H9 (cell line): ENCODE measurements at regions not wholly inside any gene's neighbourhood (a gene's known extent, or its start where the extent isn't known, plus 50 kb on each side); places are given as distances from the start of the nearest gene placed in this dataset.

Experiments
- DNase-seq: peaks from one replicate; pipeline ENCODE4 v3.0.0-alpha.2; 2017
- H2AFZ ChIP-seq: one replicate; pipeline ENCODE4 v1.6.1; 2013; ENCODE audit warnings: mild to moderate bottlenecking, low read length, control low read depth, moderate library complexity
- H2AK5ac ChIP-seq: 2 replicates; pipeline ENCODE4 v1.6.1; 2013; ENCODE audit warnings: low read length, control low read depth, mixed read lengths; ENCODE audit not compliant: insufficient read length
- H2BK120ac ChIP-seq: one replicate; pipeline ENCODE4 v1.6.1; 2013; ENCODE audit warnings: low read depth, mild to moderate bottlenecking, low read length, control low read depth, inconsistent platforms; ENCODE audit not compliant: poor library complexity, severe bottlenecking
- H2BK12ac ChIP-seq: 2 replicates; pipeline ENCODE4 v1.6.1; 2013; ENCODE audit warnings: low read length, control low read depth, mixed read lengths, low read depth; ENCODE audit not compliant: insufficient read length
- H2BK15ac ChIP-seq: 2 replicates; pipeline ENCODE4 v1.6.1; 2013; ENCODE audit warnings: low read depth, low read length, control low read depth
- H2BK20ac ChIP-seq: one replicate; pipeline ENCODE4 v1.6.1; 2013; ENCODE audit warnings: low read depth, mild to moderate bottlenecking, low read length, control low read depth, inconsistent platforms; ENCODE audit not compliant: poor library complexity, severe bottlenecking
- H2BK5ac ChIP-seq: 2 replicates; pipeline ENCODE4 v1.6.1; 2013; ENCODE audit warnings: low read length, control low read depth, mixed read lengths; ENCODE audit not compliant: insufficient read length
- H3K14ac ChIP-seq: 2 replicates; pipeline ENCODE4 v1.6.1; 2013; ENCODE audit warnings: low read length, control low read depth; ENCODE audit not compliant: insufficient read depth
- H3K18ac ChIP-seq: 2 replicates; pipeline ENCODE4 v1.6.1; 2013; ENCODE audit warnings: low read depth, mild to moderate bottlenecking, mixed read lengths, low read length, control low read depth; ENCODE audit not compliant: insufficient read length
- H3K23ac ChIP-seq: 2 replicates; pipeline ENCODE4 v1.6.1; 2013; ENCODE audit warnings: low read length, control low read depth, mixed read lengths, low read depth; ENCODE audit not compliant: insufficient read length
- H3K23me2 ChIP-seq: 2 replicates; pipeline ENCODE4 v1.6.1; 2013; ENCODE audit warnings: low read depth, mild to moderate bottlenecking, mixed read lengths, low read length, control low read depth; ENCODE audit not compliant: insufficient read length, poor library complexity, severe bottlenecking
- H3K27ac ChIP-seq: 2 replicates; pipeline ENCODE4 v1.5.1; 2013; ENCODE audit warnings: low read length, control low read depth, mixed read lengths, low read depth; ENCODE audit not compliant: insufficient read length
- H3K27me3 ChIP-seq: 2 replicates; pipeline ENCODE4 v1.6.1; 2013; ENCODE audit warnings: low read length, control low read depth, inconsistent platforms; ENCODE audit not compliant: insufficient read depth
- H3K4ac ChIP-seq: 2 replicates; pipeline ENCODE4 v1.6.1; 2013; ENCODE audit warnings: low read depth, mild to moderate bottlenecking, control low read depth, inconsistent platforms, low read length, moderate library complexity
- H3K4me1 ChIP-seq: 2 replicates; pipeline ENCODE4 v1.6.1; 2013; ENCODE audit warnings: low read length, control low read depth, inconsistent platforms; ENCODE audit not compliant: insufficient read depth
- H3K4me2 ChIP-seq: 2 replicates; pipeline ENCODE4 v1.6.1; 2013; ENCODE audit warnings: low read length, control low read depth, mixed read lengths; ENCODE audit not compliant: insufficient read length, insufficient read depth
- H3K56ac ChIP-seq: 2 replicates; pipeline ENCODE4 v1.6.1; 2013; ENCODE audit warnings: low read depth, mild to moderate bottlenecking, mixed read lengths, low read length, control low read depth; ENCODE audit not compliant: insufficient read length
- H3K79me1 ChIP-seq: 2 replicates; pipeline ENCODE4 v1.6.1; 2013; ENCODE audit warnings: low read depth, mild to moderate bottlenecking, moderate library complexity, low read length, control low read depth, inconsistent platforms; ENCODE audit not compliant: insufficient read depth, poor library complexity, severe bottlenecking
- H3K79me2 ChIP-seq: 2 replicates; pipeline ENCODE4 v1.6.1; 2013; ENCODE audit warnings: low read length, control low read depth, inconsistent platforms; ENCODE audit not compliant: insufficient read depth
- H3K9ac ChIP-seq: 2 replicates; pipeline ENCODE4 v1.6.1; 2013; ENCODE audit warnings: low read length, control low read depth, mixed read lengths; ENCODE audit not compliant: insufficient read length; ENCODE audit errors: extremely low read depth
- H3K9me3 ChIP-seq: one replicate; pipeline ENCODE4 v1.6.1; 2013; ENCODE audit warnings: low read depth, low read length, inconsistent platforms; ENCODE audit not compliant: control insufficient read depth
- H3T11ph ChIP-seq: one replicate; pipeline ENCODE4 v1.6.1; 2013; ENCODE audit warnings: mild to moderate bottlenecking, low read length, control low read depth, inconsistent platforms
- H4K20me1 ChIP-seq: one replicate; pipeline ENCODE4 v1.6.1; 2013; ENCODE audit not compliant: control insufficient read depth, insufficient read length, insufficient read depth
- H4K5ac ChIP-seq: 2 replicates; pipeline ENCODE4 v1.6.1; 2013; ENCODE audit warnings: low read depth, mild to moderate bottlenecking, mixed read lengths, low read length, control low read depth; ENCODE audit not compliant: insufficient read length
- H4K8ac ChIP-seq: replicated peaks from 2 replicates; pipeline ENCODE4 v1.6.1; 2013; ENCODE audit warnings: low read length, control low read depth, mixed read lengths, low read depth; ENCODE audit not compliant: insufficient read length
- H4K91ac ChIP-seq: 2 replicates; pipeline ENCODE4 v1.6.1; 2013; ENCODE audit warnings: low read depth, mild to moderate bottlenecking, moderate library complexity, mixed read lengths, low read length, control low read depth; ENCODE audit not compliant: insufficient read length
- H3K27ac Mint-ChIP-seq, 3 experiments: 2 replicates in 2 of 3; 3 replicates in 1 of 3; pipeline ENCODE4 v1.8.0; 2020 to 2021; ENCODE audit warnings: mixed read lengths in 3 of 3, mild to moderate bottlenecking in 1 of 3, moderate library complexity in 1 of 3
- H3K27me3 Mint-ChIP-seq: 2 replicates; pipeline ENCODE4 v1.8.0; 2021; ENCODE audit warnings: low read depth, mild to moderate bottlenecking, moderate library complexity, mixed read lengths
- H3K36me3 Mint-ChIP-seq, 3 experiments: 2 replicates in 2 of 3; 3 replicates in 1 of 3; pipeline ENCODE4 v1.8.0; 2020 to 2021; ENCODE audit warnings: low read depth in 3 of 3, mixed read lengths in 3 of 3; ENCODE audit not compliant: insufficient read depth in 1 of 3
- H3K4me1 Mint-ChIP-seq, 2 experiments: 2 replicates each; pipeline ENCODE4 v1.8.0; 2020; ENCODE audit warnings: mixed read lengths in 2 of 2
- H3K4me3 Mint-ChIP-seq, 2 experiments: 2 replicates in 1 of 2; 3 replicates in 1 of 2; pipeline ENCODE4 v1.8.0; 2020 to 2021; ENCODE audit warnings: mild to moderate bottlenecking in 2 of 2, mixed read lengths in 2 of 2, moderate library complexity in 1 of 2
- H3K9me3 Mint-ChIP-seq, 2 experiments: 2 replicates in 1 of 2; 3 replicates in 1 of 2; pipeline ENCODE4 v1.8.0; 2020; ENCODE audit warnings: mild to moderate bottlenecking in 2 of 2, mixed read lengths in 2 of 2, moderate library complexity in 1 of 2
- CTCF ChIP-seq: fragments of 200-600 bp; sonication (generic); conservative IDR thresholded peaks from 3 replicates; pipeline ENCODE4 v1.8.0; 2021; ENCODE audit warnings: antibody characterized with exemption, mild to moderate bottlenecking
- WGBS: extraction: QIAGEN DNeasy Blood & Tissue Kit; methylation state at CpG from one replicate; pipeline ENCODE4 v1.1.7; 2013; ENCODE audit warnings: missing lambda C conversion rate, low lambda C conversion rate, mixed read lengths; ENCODE audit not compliant: insufficient read length; ENCODE audit errors: extremely low coverage; 5-methylcytosine and 5-hydroxymethylcytosine counted together

- no peak for TF ChIP-seq CTCF
- no peak overlapping the region for H3K18ac ChIP-seq
- H2BK20ac ChIP-seq: no peak overlapping the region
- H4K8ac ChIP-seq: no peak overlapping the region
- H2AFZ ChIP-seq: no peak overlapping the region
- H3K4me2 ChIP-seq: no peak overlapping the region
- no peak overlapping the region; the same call in 1 of the 2 replicates for H3K14ac ChIP-seq
- H3K27ac ChIP-seq: no peak overlapping the region
- H2BK120ac ChIP-seq: no peak overlapping the region
- no peak for DNase-seq
- no peak overlapping the region for H3K4ac ChIP-seq
- no peaks in the 10 kb centered on the region for H3K36me3 Mint-ChIP-seq
- no peak overlapping the region for H2BK15ac ChIP-seq
- no peak overlapping the region for H3K23ac ChIP-seq
- no peaks in the 10 kb centered on the region for H3K79me2 ChIP-seq
- H3K4me1 Mint-ChIP-seq: peaks cover 45 to 57% of the 10 kb centered on the region in 2 experiments
- H3K79me1 ChIP-seq: no peaks in the 10 kb centered on the region
- peaks cover 6% of the 10 kb centered on the region; the same call in 1 of the 2 replicates for H3K4me1 ChIP-seq
- no peak overlapping the region for H3T11ph ChIP-seq
- H3K9me3 ChIP-seq: no peaks in the 10 kb centered on the region
- no peak overlapping the region for H2BK12ac ChIP-seq
- H3K27ac Mint-ChIP-seq: no peak overlapping the region
- no peak overlapping the region for H4K91ac ChIP-seq
- no CpG with 5 or more reads among the region's 25 CpGs for WGBS
- H3K9me3 Mint-ChIP-seq: no peaks in the 10 kb centered on the region; a peak in 1 of 5 replicates
- no peak overlapping the region for H2AK5ac ChIP-seq
- peak overlapping the region in 1 of 2 experiments; percentile 21; a peak in 1 of 5 replicates for H3K4me3 Mint-ChIP-seq
- H4K5ac ChIP-seq: no peak overlapping the region
- no peak overlapping the region for H3K9ac ChIP-seq
- H3K27me3 Mint-ChIP-seq: peaks cover 82% of the 10 kb centered on the region
- H2BK5ac ChIP-seq: no peak overlapping the region
- no peaks in the 10 kb centered on the region for H4K20me1 ChIP-seq
- H3K27me3 ChIP-seq: no peaks in the 10 kb centered on the region; the same call in 1 of the 2 replicates
- H3K56ac ChIP-seq: no peak overlapping the region
- no peaks in the 10 kb centered on the region for H3K23me2 ChIP-seq
Measured at GRCh38 chr16:86343027-86343795, 167.1 kb upstream of the FOXF1 start.
